HL-60 (cell line): ENCODE measurements at regions not wholly inside any gene's neighbourhood (a gene's known extent, or its start where the extent isn't known, plus 50 kb on each side); places are given as distances from the start of the nearest gene placed in this dataset.
"Not testable (repeated sequence)": the region's sequence is repeated elsewhere in the genome, so short reads cannot be mapped to it uniquely, and the experiment has no call there.

ENCODE experiments used
- DNase-seq, 2 experiments: peaks; one replicate each; pipeline ENCODE4 v3.0.0-alpha.2; 2010 to 2020; ENCODE audit warnings: low read depth in 1 of 2, low spot score in 1 of 2
- H3K27ac ChIP-seq: fragments of 250-450 bp; sonication (Bioruptor Pico); replicated peaks from 2 replicates; pipeline ENCODE4 v1.5.1; 2020; ENCODE audit warnings: mild to moderate bottlenecking, moderate library complexity
- H3K27me3 ChIP-seq: fragments of 250-450 bp; sonication (Bioruptor Pico); 2 replicates; pipeline ENCODE4 v1.5.1; 2021; ENCODE audit warnings: mild to moderate bottlenecking, moderate library complexity; ENCODE audit not compliant: insufficient read depth, poor library complexity, severe bottlenecking
- H3K4me3 ChIP-seq: replicated peaks from 2 replicates; pipeline ENCODE4 v1.5.1; 2011; ENCODE audit warnings: mild to moderate bottlenecking, control low read depth, low read length; ENCODE audit not compliant: insufficient read depth
- CTCF ChIP-seq: IDR thresholded peaks from one replicate; pipeline ENCODE4 v1.5.1; 2011; ENCODE audit warnings: low read length, control low read depth, inconsistent platforms; ENCODE audit not compliant: insufficient read depth
- GABPA ChIP-seq: IDR thresholded peaks from 2 replicates; pipeline ENCODE4 v1.6.1; 2012; ENCODE audit warnings: low read depth
- POLR2AphosphoS5 ChIP-seq: IDR thresholded peaks from 2 replicates; pipeline ENCODE4 v1.6.1; 2012; ENCODE audit warnings: low read depth
- SPI1 ChIP-seq: IDR thresholded peaks from 2 replicates; pipeline ENCODE4 v1.6.1; 2012; ENCODE audit warnings: low read depth, mild to moderate bottlenecking, borderline replicate concordance
- TF ChIP-seq, protein P1 (sequence below): IDR thresholded peaks from 2 replicates; pipeline ENCODE4 v1.6.1; 2012; ENCODE audit warnings: low read depth; ENCODE audit not compliant: insufficient replicate concordance

DNA sequence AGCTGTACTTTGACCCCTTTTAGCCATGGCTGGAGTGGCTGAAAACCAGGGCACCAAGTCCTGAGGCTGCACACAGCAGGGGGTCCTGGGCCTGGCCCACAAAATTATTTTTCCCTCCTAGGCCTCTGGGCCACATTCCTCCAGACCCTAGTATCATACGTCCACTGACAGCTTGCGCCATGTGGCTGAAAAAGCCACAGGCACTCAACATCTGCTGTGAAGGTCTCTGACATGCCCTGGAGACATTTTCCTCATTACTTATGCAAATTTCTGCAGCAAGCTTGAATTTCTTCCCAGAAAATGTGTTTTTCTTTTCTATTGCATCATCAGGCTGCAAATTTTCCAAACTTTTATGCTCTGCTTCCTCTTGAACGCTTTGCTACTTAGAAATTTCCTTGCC, 239.0 kb downstream of the SQOR start:
- no peak overlapping the region; the same call in 1 of the 2 replicates for H3K27ac ChIP-seq
- TF ChIP-seq POLR2AphosphoS5 (no peak), CTCF (no peak), SPI1 (no peak), GABPA (no peak)
- TF ChIP-seq, protein P1, sequence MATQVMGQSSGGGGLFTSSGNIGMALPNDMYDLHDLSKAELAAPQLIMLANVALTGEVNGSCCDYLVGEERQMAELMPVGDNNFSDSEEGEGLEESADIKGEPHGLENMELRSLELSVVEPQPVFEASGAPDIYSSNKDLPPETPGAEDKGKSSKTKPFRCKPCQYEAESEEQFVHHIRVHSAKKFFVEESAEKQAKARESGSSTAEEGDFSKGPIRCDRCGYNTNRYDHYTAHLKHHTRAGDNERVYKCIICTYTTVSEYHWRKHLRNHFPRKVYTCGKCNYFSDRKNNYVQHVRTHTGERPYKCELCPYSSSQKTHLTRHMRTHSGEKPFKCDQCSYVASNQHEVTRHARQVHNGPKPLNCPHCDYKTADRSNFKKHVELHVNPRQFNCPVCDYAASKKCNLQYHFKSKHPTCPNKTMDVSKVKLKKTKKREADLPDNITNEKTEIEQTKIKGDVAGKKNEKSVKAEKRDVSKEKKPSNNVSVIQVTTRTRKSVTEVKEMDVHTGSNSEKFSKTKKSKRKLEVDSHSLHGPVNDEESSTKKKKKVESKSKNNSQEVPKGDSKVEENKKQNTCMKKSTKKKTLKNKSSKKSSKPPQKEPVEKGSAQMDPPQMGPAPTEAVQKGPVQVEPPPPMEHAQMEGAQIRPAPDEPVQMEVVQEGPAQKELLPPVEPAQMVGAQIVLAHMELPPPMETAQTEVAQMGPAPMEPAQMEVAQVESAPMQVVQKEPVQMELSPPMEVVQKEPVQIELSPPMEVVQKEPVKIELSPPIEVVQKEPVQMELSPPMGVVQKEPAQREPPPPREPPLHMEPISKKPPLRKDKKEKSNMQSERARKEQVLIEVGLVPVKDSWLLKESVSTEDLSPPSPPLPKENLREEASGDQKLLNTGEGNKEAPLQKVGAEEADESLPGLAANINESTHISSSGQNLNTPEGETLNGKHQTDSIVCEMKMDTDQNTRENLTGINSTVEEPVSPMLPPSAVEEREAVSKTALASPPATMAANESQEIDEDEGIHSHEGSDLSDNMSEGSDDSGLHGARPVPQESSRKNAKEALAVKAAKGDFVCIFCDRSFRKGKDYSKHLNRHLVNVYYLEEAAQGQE, result no peak
- no peaks in the 10 kb centered on the region for H3K27me3 ChIP-seq
- no peak overlapping the region for H3K4me3 ChIP-seq
- DNase-seq, result no peak

- peak; percentile 15 to 53 for DNase-seq
- H3K4me3 ChIP-seq, H3K27me3 ChIP-seq: not testable (repeated sequence)
- peak overlapping the region; percentile 7; the same call in 1 of the 2 replicates for H3K27ac ChIP-seq
Observed at GRCh38 chr15:45874566-45874965, 239.7 kb downstream of the SQOR start.

GRCh38 chr15:45884289-45884688, 249.5 kb downstream of the SQOR start:
- TF ChIP-seq CTCF (no peak), POLR2AphosphoS5 (no peak), SPI1 (no peak), GABPA (no peak)
- TF ChIP-seq, protein P1, result no peak

GRCh38 chr15:45884755-45885445, 250.1 kb downstream of the SQOR start:
- TF ChIP-seq GABPA, result no peak
- no peak for TF ChIP-seq POLR2AphosphoS5
- TF ChIP-seq, protein P1, result no peak
- no peak for TF ChIP-seq SPI1
- TF ChIP-seq CTCF, result no peak
- no peak overlapping the region for H3K4me3 ChIP-seq
- H3K27ac ChIP-seq, result no peak overlapping the region
- no peak for DNase-seq
- H3K27me3 ChIP-seq, result no peaks in the 10 kb centered on the region

More at GRCh38 chr15:45884289-45884688, 249.5 kb downstream of the SQOR start:
- Histone ChIP-seq H3K27me3 (no peaks in the 10 kb centered on the region), H3K27ac (no peak overlapping the region), H3K4me3 (no peak overlapping the region)
- no peak for DNase-seq
